GM06990 (cell line): ENCODE measurements at regions not wholly inside any gene's neighbourhood (a gene's known extent, or its start where the extent isn't known, plus 50 kb on each side); places are given as distances from the start of the nearest gene placed in this dataset.
"Not testable (repeated sequence)": the region's sequence is repeated elsewhere in the genome, so short reads cannot be mapped to it uniquely, and the experiment has no call there.

Experiments used
- DNase-seq: peaks from one replicate; pipeline ENCODE4 v3.0.0-alpha.2; 2011; ENCODE audit not compliant: insufficient read length; ENCODE audit errors: extremely low read depth
- H3K27me3 ChIP-seq: replicated peaks from 2 replicates; pipeline ENCODE4 v1.6.0; 2011; ENCODE audit warnings: low read length; ENCODE audit not compliant: control insufficient read depth, insufficient read depth
- H3K36me3 ChIP-seq: 2 replicates; pipeline ENCODE4 v1.5.1; 2011; ENCODE audit warnings: low read length; ENCODE audit not compliant: control insufficient read depth, insufficient read depth
- H3K4me3 ChIP-seq: replicated peaks from 2 replicates; pipeline ENCODE4 v1.5.1; 2011; ENCODE audit warnings: low read depth, mild to moderate bottlenecking, control low read depth, low read length
- TF ChIP-seq, protein P1 (sequence below): IDR thresholded peaks from 2 replicates; pipeline ENCODE4 v1.5.1; 2011; ENCODE audit warnings: low read length, control low read depth, mild to moderate bottlenecking, inconsistent platforms; ENCODE audit not compliant: insufficient read depth, poor library complexity, severe bottlenecking

DNA sequence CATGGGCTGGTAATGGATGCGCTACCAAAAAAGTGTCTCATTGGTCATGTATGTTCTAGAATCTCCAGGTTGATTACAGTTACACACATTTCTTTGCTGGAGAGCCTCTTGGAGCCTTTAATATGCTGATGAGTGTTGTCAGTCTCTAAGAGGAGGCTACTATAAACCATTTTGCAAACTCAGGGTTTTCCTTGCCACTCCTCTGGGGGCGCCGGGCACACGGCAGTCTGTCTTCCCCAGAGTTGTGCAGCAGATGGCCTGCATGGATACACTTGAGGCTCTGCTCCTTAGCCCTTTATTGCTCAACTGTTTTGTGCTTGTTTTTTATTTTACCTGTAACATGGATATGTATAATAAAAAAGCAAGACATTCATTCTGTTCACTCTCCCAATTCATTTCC, 196.5 kb downstream of the ACTR3B start:
- DNase-seq = no peak
- TF ChIP-seq, protein P1, sequence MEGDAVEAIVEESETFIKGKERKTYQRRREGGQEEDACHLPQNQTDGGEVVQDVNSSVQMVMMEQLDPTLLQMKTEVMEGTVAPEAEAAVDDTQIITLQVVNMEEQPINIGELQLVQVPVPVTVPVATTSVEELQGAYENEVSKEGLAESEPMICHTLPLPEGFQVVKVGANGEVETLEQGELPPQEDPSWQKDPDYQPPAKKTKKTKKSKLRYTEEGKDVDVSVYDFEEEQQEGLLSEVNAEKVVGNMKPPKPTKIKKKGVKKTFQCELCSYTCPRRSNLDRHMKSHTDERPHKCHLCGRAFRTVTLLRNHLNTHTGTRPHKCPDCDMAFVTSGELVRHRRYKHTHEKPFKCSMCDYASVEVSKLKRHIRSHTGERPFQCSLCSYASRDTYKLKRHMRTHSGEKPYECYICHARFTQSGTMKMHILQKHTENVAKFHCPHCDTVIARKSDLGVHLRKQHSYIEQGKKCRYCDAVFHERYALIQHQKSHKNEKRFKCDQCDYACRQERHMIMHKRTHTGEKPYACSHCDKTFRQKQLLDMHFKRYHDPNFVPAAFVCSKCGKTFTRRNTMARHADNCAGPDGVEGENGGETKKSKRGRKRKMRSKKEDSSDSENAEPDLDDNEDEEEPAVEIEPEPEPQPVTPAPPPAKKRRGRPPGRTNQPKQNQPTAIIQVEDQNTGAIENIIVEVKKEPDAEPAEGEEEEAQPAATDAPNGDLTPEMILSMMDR = no peak
- H3K27me3 ChIP-seq = no peaks in the 10 kb centered on the region; the same call in 1 of the 2 replicates
- no peak overlapping the region for H3K4me3 ChIP-seq
- H3K36me3 ChIP-seq = no peaks in the 10 kb centered on the region

DNA sequence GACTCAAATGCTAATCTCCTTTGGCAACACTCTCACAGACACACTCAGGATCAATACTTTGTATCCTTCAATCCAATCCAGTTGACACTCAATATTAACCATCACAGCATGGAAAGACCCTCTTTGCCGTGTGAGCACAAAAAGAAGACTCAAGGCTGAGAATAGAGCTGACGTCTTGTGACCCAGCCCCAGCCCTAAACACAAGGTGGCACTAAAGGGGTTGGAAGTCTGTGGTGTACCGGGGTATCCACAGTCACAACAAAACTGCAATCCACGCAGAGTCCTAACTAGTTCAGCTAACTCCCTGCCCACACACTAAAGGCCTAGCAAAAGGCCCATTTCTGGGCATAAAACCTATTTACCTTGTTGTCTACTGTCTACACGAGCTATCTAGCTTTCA, 200.1 kb downstream of the ACTR3B start:
- H3K27me3 ChIP-seq = no peaks in the 10 kb centered on the region; the same call in 1 of the 2 replicates
- H3K4me3 ChIP-seq = no peak overlapping the region
- no peaks in the 10 kb centered on the region for H3K36me3 ChIP-seq
- no peak for DNase-seq
- TF ChIP-seq, protein P1 = no peak

DNA sequence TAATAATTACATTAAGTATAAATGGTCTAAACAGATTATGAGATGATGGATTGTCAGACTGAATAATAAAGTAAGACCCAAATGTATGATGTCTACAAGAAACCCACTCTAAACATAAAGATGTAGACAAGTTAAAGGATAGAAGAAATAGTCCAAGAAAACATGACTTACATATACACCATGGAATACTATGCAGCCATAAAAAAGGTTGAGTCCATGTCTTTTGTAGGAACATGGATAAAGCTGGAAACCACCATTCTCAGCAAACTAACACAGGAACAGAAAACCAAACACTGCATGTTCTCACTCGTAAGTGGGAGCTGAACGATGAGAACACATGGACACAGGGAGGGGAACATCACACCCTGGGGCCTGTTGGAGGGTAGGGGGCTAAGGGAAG, 202.2 kb downstream of the ACTR3B start:
- H3K4me3 ChIP-seq, H3K36me3 ChIP-seq, DNase-seq, H3K27me3 ChIP-seq: not testable (repeated sequence)

DNA sequence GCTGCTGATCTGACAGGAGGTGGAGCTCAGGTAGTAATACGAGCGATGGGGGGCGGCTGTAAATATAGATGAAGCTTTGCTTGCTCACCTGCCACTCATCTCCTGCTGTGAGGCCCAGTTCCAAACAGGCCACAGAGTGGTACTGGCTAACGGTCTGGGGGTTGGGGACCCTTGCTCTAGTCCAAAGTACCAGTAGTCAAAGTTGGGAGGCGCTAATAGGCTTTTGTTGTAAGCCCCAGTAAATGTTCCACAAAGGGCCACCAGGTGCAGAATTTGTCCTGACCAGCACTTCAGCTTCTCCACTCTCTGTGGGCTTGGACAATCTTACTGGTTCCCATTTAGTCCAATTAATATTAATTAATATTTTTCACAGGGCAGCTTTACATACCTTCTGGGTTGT, 206.6 kb downstream of the ACTR3B start:
- TF ChIP-seq, protein P1 = no peak
- H3K27me3 ChIP-seq = no peaks in the 10 kb centered on the region
- DNase-seq = no peak
- H3K36me3 ChIP-seq = no peaks in the 10 kb centered on the region
- no peak overlapping the region for H3K4me3 ChIP-seq

DNA sequence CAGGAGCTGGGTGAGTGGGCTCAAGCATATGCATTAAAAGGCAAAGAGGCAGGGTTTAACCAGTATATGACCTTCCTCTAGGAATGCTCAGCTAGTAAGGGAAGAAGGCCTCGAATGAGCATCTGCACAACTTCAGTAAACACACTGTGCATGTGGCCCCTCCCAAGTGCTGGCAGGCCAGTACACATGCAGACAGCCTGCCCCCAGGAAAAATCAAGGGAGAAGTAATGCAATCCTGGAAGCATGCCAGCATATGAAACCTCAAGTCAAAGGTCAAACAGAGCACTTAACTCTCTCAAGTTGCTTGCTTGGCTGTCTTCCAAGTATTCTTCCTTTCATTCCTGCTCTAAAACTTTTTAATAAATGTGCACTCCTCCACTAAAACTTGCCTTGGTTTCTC, 208.4 kb downstream of the ACTR3B start:
- no peak overlapping the region for H3K4me3 ChIP-seq
- DNase-seq = no peak
- no peaks in the 10 kb centered on the region for H3K36me3 ChIP-seq
- no peaks in the 10 kb centered on the region for H3K27me3 ChIP-seq
- TF ChIP-seq, protein P1 = no peak

DNA sequence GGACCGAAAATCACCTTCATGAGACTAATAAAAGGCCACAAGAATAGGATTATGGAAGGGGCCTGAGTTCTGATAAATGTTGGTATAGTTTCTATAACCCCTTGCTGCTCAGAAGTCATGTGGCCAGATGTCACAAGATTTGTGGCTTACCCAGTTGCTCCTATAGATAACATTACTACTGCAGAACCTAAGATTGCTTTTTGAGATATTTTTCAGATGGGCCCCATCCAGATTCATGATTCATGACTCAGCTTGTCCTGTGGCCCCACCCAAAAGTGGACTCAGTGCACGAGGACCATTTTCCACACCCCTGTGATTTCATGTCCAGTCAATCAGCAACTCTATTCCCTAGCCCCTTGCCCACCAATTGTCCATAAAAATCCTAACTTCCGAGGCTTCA, 209.0 kb downstream of the ACTR3B start:
- TF ChIP-seq, protein P1 = no peak
- no peaks in the 10 kb centered on the region for H3K36me3 ChIP-seq
- H3K27me3 ChIP-seq = no peaks in the 10 kb centered on the region
- no peak overlapping the region for H3K4me3 ChIP-seq
- DNase-seq = no peak
